Endothelial cell of umbilical vein (primary cell): ENCODE measurements at regions not wholly inside any gene's neighbourhood (a gene's known extent, or its start where the extent isn't known, plus 50 kb on each side); places are given as distances from the start of the nearest gene placed in this dataset.

Experiments
- BruUV-seq: library from RNA; stranded (reverse); fragments of 400-500 nt; replicated peaks from 2 replicates; lab custom pipeline; 2021; lab: Mats Ljungman, UMichigan
- CTCF ChIA-PET: fragments of 300-600, 350-600 bp; sonication (Branson Sonifier 250); formaldehyde crosslinking; loops from one replicate; lab custom pipeline; 2021; ENCODE audit warnings: antibody characterized with exemption, inconsistent platforms; lab: Charles Lee
- POLR2A ChIA-PET: fragments of 300-600, 350-600 bp; sonication (Branson Sonifier 250); formaldehyde crosslinking; loops from one replicate; lab custom pipeline; 2021; ENCODE audit warnings: antibody characterized with exemption, inconsistent platforms; lab: Charles Lee
- DNase-seq: peaks from one replicate; pipeline ENCODE4 v3.0.0-alpha.2; 2011; ENCODE audit warnings: low read depth, low spot score
- FAIRE-seq: peaks from 2 replicates; lab custom pipeline; 2011; peaks lifted over from hg19 to GRCh38; lab: Jason Lieb, UNC
- H2AFZ ChIP-seq: 2 replicates; pipeline ENCODE4 v1.6.0; 2012; ENCODE audit warnings: low read depth, low read length, control low read depth, inconsistent platforms
- H3K27ac ChIP-seq: 2 replicates; pipeline ENCODE4 v1.5.1; 2011; ENCODE audit warnings: low read depth, mild to moderate bottlenecking, control low read depth, low read length, moderate library complexity; ENCODE audit not compliant: insufficient read depth
- H3K27me3 ChIP-seq, 2 experiments: 2 replicates each; pipeline versions ENCODE4 v1.6.0 to v1.6.1; 2011; ENCODE audit warnings: low read length in 2 of 2, mixed read lengths in 1 of 2; ENCODE audit not compliant: control insufficient read depth in 2 of 2, insufficient read depth in 2 of 2
- H3K36me3 ChIP-seq, 2 experiments: 2 replicates in 1 of 2; 3 replicates in 1 of 2; pipeline ENCODE4 v1.5.1; 2011; ENCODE audit warnings: low read length in 2 of 2, mild to moderate bottlenecking in 1 of 2, moderate library complexity in 1 of 2; ENCODE audit not compliant: control insufficient read depth in 2 of 2, insufficient read depth in 2 of 2; ENCODE audit errors: extremely low read depth in 1 of 2
- H3K4me1 ChIP-seq: 3 replicates; pipeline ENCODE4 v1.5.1; 2011; ENCODE audit warnings: mild to moderate bottlenecking, low read length; ENCODE audit not compliant: control insufficient read depth, insufficient read depth; ENCODE audit errors: extremely low read depth
- H3K4me2 ChIP-seq: 2 replicates; pipeline ENCODE4 v1.6.1; 2011; ENCODE audit warnings: low read length, control low read depth, mixed read lengths; ENCODE audit not compliant: insufficient read depth
- H3K4me3 ChIP-seq, 3 experiments: fragments of 200-600 bp in 1 of 3; sonication (generic), shearing (Covaris generic) in 1 of 3; replicated peaks in 1 of 3; 2 replicates each; pipeline ENCODE4 v1.5.1; 2011 to 2016; ENCODE audit warnings: control low read depth in 3 of 3, low read length in 3 of 3, mild to moderate bottlenecking in 2 of 3, inconsistent platforms in 1 of 3, low read depth in 1 of 3, moderate library complexity in 1 of 3; ENCODE audit not compliant: insufficient read depth in 1 of 3
- H3K79me2 ChIP-seq: 2 replicates; pipeline ENCODE4 v1.6.0; 2012; ENCODE audit warnings: low read length, inconsistent platforms; ENCODE audit not compliant: control insufficient read depth, insufficient read depth
- H3K9ac ChIP-seq: replicated peaks from 2 replicates; pipeline ENCODE3; 2011; ENCODE audit warnings: low read length, control low read depth; ENCODE audit not compliant: insufficient read depth; ENCODE audit errors: extremely low read depth
- H3K9me1 ChIP-seq: replicated peaks from 3 replicates; pipeline ENCODE4 v1.6.0; 2011; ENCODE audit warnings: mild to moderate bottlenecking, low read length; ENCODE audit not compliant: control insufficient read depth, insufficient read depth; ENCODE audit errors: extremely low read depth
- H3K9me3 ChIP-seq: replicated peaks from 2 replicates; pipeline ENCODE4 v1.5.1; 2012; ENCODE audit warnings: low read length, inconsistent platforms; ENCODE audit not compliant: control insufficient read depth, insufficient read depth
- H4K20me1 ChIP-seq: replicated peaks from 2 replicates; pipeline ENCODE3; 2011; ENCODE audit warnings: mild to moderate bottlenecking, low read length; ENCODE audit not compliant: control insufficient read depth, insufficient read depth; ENCODE audit errors: extremely low read depth
- EZH2 ChIP-seq: IDR thresholded peaks from 2 replicates; pipeline ENCODE4 v1.6.1; 2012; ENCODE audit warnings: borderline replicate concordance, low read depth, mild to moderate bottlenecking, moderate library complexity, low read length, inconsistent platforms; ENCODE audit not compliant: severe bottlenecking
- FOS ChIP-seq: IDR thresholded peaks from 2 replicates; pipeline ENCODE4 v1.6.1; 2011; ENCODE audit warnings: mild to moderate bottlenecking, low read length, moderate library complexity, borderline replicate concordance; ENCODE audit not compliant: insufficient read depth
- GATA2 ChIP-seq: IDR thresholded peaks from 2 replicates; pipeline ENCODE4 v1.7.0; 2011; ENCODE audit warnings: low read depth, mild to moderate bottlenecking, moderate library complexity, mixed read lengths, low read length; ENCODE audit not compliant: insufficient read length, insufficient read depth
- JUN ChIP-seq: IDR thresholded peaks from 2 replicates; pipeline ENCODE4 v1.6.1; 2011; ENCODE audit warnings: borderline replicate concordance, low read depth; ENCODE audit not compliant: insufficient read length, insufficient read depth
- MYC ChIP-seq: IDR thresholded peaks from one replicate; pipeline ENCODE4 v1.6.1; 2011; ENCODE audit warnings: mild to moderate bottlenecking, low read depth, low read length
- POLR2A ChIP-seq: IDR thresholded peaks from 2 replicates; pipeline ENCODE4 v1.6.1; 2012; ENCODE audit warnings: low read depth, mild to moderate bottlenecking, control low read depth, low read length
- POLR2AphosphoS5 ChIP-seq: IDR thresholded peaks from 2 replicates; pipeline ENCODE4 v1.6.1; 2012; ENCODE audit warnings: low read depth, mild to moderate bottlenecking, control low read depth, low read length, moderate library complexity; ENCODE audit not compliant: insufficient read depth
- dilution Hi-C: fragments of 300-500 bp; cut with MboI; formaldehyde crosslinking; loops from one replicate; pipeline ENCODE4 v1.15.0; 2019; ENCODE audit warnings: low sequenced_read_pairs; ENCODE audit not compliant: extremely low pct_ligation_motif_present
- intact Hi-C: fragments of 100-400 bp; cut with micrococcal nuclease; formaldehyde crosslinking; loops from one replicate; pipeline ENCODE4 v1.10.0; 2022
- TF ChIP-seq, protein P1 (sequence below), 2 donors: IDR thresholded peaks; 1 replicate in 1 of 2; 2 replicates in 1 of 2; pipeline ENCODE4 v1.5.1; 2011; ENCODE audit warnings: low read length in 2 of 2, mild to moderate bottlenecking in 2 of 2, moderate library complexity in 2 of 2, control low read depth in 1 of 2, inconsistent platforms in 1 of 2, low read depth in 1 of 2; ENCODE audit not compliant: insufficient read depth in 1 of 2; ENCODE audit errors: extremely low read depth in 1 of 2
- TF ChIP-seq, protein P2 (sequence below): IDR thresholded peaks from 2 replicates; pipeline ENCODE4 v1.6.1; 2011; ENCODE audit not compliant: insufficient read depth, insufficient read length

DNA sequence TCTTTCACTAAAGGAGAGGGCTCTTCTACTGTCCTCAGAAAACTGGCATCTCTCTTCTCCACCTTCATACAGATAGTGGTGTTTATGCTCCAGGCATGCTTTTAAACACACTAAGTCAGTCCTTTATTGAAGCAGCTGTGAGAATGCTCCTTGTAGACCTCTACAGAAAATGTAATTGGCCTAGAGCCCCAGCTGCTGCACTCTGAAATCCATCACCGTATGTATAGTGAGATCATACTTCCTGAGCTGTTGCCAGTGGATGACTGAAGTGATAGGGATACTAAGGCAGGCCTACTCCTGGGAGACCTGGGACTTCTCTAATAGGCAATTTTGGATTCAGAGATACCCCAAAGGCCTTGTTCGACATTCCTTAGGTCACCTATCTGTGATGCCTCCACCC lies 535.4 kb downstream of the RPS29 start:
- ChIA-PET CTCF (no interaction called here), POLR2A (no interaction called here)
- TF ChIP-seq POLR2A (no peak), GATA2 (no peak), MYC (no peak), FOS (no peak)
- intact Hi-C loops, result no loop called here
- Histone ChIP-seq H3K4me3 (no peak overlapping the region), H3K27me3 (no peaks in the 10 kb centered on the region), H3K27ac (no peak overlapping the region), H4K20me1 (no peaks in the 10 kb centered on the region), H3K9ac (no peak overlapping the region), H3K36me3 (no peaks in the 10 kb centered on the region), H3K9me3 (peaks cover 2% of the 10 kb centered on the region), H3K4me1 (no peaks in the 10 kb centered on the region), H3K9me1 (no peaks in the 10 kb centered on the region), H2AFZ (no peak overlapping the region), H3K4me2 (no peak overlapping the region), H3K79me2 (no peaks in the 10 kb centered on the region)
- no peak for DNase-seq
- BruUV-seq, result no TSS peak
- dilution Hi-C loops, result no loop called here
- no peak for FAIRE-seq

DNA sequence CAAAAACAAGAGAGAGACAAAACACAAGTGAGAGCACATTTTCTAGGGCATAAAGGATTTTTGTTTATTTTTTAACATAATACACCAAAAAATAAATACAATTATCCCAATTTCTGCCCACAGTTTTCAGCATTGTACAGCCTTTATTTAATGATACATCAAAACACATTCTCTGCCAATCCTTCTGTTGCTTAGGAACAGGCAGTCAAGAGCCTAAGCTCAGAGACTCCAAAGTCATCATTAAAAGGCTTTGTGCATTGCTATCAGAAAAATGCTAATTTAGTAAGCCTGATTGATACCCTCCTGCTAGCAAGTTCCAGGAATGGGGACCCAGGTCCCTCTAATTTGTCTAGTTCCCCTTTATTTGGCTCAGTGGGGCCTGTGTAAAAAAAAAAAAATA lies 536.5 kb downstream of the RPS29 start:
- CTCF ChIA-PET, result no interaction called here
- Histone ChIP-seq H3K4me2 (no peak overlapping the region), H2AFZ (no peak overlapping the region), H3K4me3 (no peak overlapping the region), H3K27ac (no peak overlapping the region), H4K20me1 (no peaks in the 10 kb centered on the region), H3K9me1 (no peaks in the 10 kb centered on the region), H3K9ac (no peak overlapping the region), H3K27me3 (no peaks in the 10 kb centered on the region), H3K9me3 (peaks cover 4% of the 10 kb centered on the region), H3K79me2 (no peaks in the 10 kb centered on the region), H3K4me1 (no peaks in the 10 kb centered on the region), H3K36me3 (no peaks in the 10 kb centered on the region)
- BruUV-seq, result no TSS peak
- TF ChIP-seq POLR2A (no peak), FOS (no peak), POLR2AphosphoS5 (no peak), GATA2 (no peak), MYC (no peak), EZH2 (no peak), JUN (no peak)
- TF ChIP-seq, protein P1, sequence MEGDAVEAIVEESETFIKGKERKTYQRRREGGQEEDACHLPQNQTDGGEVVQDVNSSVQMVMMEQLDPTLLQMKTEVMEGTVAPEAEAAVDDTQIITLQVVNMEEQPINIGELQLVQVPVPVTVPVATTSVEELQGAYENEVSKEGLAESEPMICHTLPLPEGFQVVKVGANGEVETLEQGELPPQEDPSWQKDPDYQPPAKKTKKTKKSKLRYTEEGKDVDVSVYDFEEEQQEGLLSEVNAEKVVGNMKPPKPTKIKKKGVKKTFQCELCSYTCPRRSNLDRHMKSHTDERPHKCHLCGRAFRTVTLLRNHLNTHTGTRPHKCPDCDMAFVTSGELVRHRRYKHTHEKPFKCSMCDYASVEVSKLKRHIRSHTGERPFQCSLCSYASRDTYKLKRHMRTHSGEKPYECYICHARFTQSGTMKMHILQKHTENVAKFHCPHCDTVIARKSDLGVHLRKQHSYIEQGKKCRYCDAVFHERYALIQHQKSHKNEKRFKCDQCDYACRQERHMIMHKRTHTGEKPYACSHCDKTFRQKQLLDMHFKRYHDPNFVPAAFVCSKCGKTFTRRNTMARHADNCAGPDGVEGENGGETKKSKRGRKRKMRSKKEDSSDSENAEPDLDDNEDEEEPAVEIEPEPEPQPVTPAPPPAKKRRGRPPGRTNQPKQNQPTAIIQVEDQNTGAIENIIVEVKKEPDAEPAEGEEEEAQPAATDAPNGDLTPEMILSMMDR (IDR thresholded peaks at IDR 0.05; ENCODE audit: extremely low read depth in 1 of 2, insufficient read depth in 1 of 2, low read depth in 1 of 2, low read length in 2 of 2), result no peak
- TF ChIP-seq, protein P2, sequence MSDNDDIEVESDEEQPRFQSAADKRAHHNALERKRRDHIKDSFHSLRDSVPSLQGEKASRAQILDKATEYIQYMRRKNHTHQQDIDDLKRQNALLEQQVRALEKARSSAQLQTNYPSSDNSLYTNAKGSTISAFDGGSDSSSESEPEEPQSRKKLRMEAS, result no peak
- POLR2A ChIA-PET, result no interaction called here
- intact Hi-C loops, result no loop called here
- dilution Hi-C loops, result no loop called here
- no peak for FAIRE-seq
- DNase-seq, result no peak
